ENCODE measurements at regions not wholly inside any gene's neighbourhood (a gene's known extent, or its start where the extent isn't known, plus 50 kb on each side); places are given as distances from the start of the nearest gene placed in this dataset.

GRCh38 chr3:30513374-30514152, 92.8 kb upstream of the TGFBR2 start:
- H3K9me3 ChIP-seq = no peaks in the 10 kb centered on the region
- no peak overlapping the region for H3K4me3 ChIP-seq
- TF ChIP-seq EP300 (IDR thresholded peaks at IDR 0.05) (no peak), POLR2AphosphoS5 (IDR thresholded peaks at IDR 0.05) (no peak), POLR2A (IDR thresholded peaks at IDR 0.05) (no peak)
- TF ChIP-seq, protein P1, sequence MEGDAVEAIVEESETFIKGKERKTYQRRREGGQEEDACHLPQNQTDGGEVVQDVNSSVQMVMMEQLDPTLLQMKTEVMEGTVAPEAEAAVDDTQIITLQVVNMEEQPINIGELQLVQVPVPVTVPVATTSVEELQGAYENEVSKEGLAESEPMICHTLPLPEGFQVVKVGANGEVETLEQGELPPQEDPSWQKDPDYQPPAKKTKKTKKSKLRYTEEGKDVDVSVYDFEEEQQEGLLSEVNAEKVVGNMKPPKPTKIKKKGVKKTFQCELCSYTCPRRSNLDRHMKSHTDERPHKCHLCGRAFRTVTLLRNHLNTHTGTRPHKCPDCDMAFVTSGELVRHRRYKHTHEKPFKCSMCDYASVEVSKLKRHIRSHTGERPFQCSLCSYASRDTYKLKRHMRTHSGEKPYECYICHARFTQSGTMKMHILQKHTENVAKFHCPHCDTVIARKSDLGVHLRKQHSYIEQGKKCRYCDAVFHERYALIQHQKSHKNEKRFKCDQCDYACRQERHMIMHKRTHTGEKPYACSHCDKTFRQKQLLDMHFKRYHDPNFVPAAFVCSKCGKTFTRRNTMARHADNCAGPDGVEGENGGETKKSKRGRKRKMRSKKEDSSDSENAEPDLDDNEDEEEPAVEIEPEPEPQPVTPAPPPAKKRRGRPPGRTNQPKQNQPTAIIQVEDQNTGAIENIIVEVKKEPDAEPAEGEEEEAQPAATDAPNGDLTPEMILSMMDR (IDR thresholded peaks at IDR 0.05) = no peak
- intact Hi-C loops (cut with DNase I) = no loop called here
- H3K27me3 ChIP-seq = no peaks in the 10 kb centered on the region
- H3K36me3 ChIP-seq = no peaks in the 10 kb centered on the region
- WGBS, 2 donors = 89 to 90% methylated on average over 4 of the region's 4 CpGs
- peak overlapping the region; percentile 61 to 70 (median 68) for H3K27ac ChIP-seq
- DNase-seq = no peak
- peaks cover 0 to 62% (median 45%) of the 10 kb centered on the region in 4 donors for H3K4me1 ChIP-seq

DNA sequence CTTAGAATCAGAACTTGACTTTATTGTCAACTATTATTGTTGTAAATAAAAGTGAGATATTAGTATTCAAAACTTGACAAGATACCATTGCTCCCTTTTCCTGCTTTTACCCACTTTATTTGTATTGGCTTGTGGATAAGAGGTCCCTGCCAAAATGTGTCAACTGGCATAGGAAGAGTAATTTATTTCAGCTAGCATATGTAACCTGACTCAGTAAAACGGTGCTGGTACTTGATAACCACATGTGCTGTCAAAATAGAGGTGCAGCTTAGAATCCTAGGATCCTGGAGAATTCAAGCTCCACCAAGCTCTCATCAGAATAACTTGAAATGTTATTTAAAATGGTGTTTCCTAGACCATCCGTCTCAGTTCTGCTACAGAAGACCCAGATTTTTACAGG, 90.2 kb upstream of the TGFBR2 start:
- H3K4me3 ChIP-seq = no peak overlapping the region
- H3K4me1 ChIP-seq = peaks cover 0 to 70% (median 49%) of the 10 kb centered on the region in 4 donors
- H3K27me3 ChIP-seq = no peaks in the 10 kb centered on the region
- H3K27ac ChIP-seq = peak overlapping the region; percentile 74 to 85 (median 82)
- no peaks in the 10 kb centered on the region for H3K36me3 ChIP-seq
- WGBS, 2 donors = 52 to 67% methylated on average over 2 of the region's 2 CpGs
- intact Hi-C loops (cut with DNase I) = no loop called here
- DNase-seq = no peak
- no peaks in the 10 kb centered on the region for H3K9me3 ChIP-seq
- no peak for TF ChIP-seq POLR2A (IDR thresholded peaks at IDR 0.05)
- TF ChIP-seq, protein P1 (IDR thresholded peaks at IDR 0.05) = no peak
- TF ChIP-seq POLR2AphosphoS5 (IDR thresholded peaks at IDR 0.05) = no peak
- TF ChIP-seq EP300 (IDR thresholded peaks at IDR 0.05) = no peak

- intact Hi-C loops (cut with DNase I) = loop anchor here (2.0 kb wide), 2 partner anchors 78 to 174 kb away; no protein-coding TSS in a partner anchor
- H3K4me3 ChIP-seq = no peak overlapping the region
- H3K27me3 ChIP-seq = no peaks in the 10 kb centered on the region
- WGBS, 2 donors = 21 to 53% methylated on average over 4 of the region's 4 CpGs
- DNase-seq = peak; percentile 88
- TF ChIP-seq POLR2AphosphoS5 (IDR thresholded peaks at IDR 0.05) (peak; percentile 76 to 92 (median 88)), POLR2A (IDR thresholded peaks at IDR 0.05) (no peak), EP300 (IDR thresholded peaks at IDR 0.05) (peak; percentile 84 to 97 (median 91))
- TF ChIP-seq, protein P1 (IDR thresholded peaks at IDR 0.05) = no peak
- H3K4me1 ChIP-seq = peaks cover 0 to 69% (median 41%) of the 10 kb centered on the region in 4 donors
- H3K9me3 ChIP-seq = no peaks in the 10 kb centered on the region
- H3K27ac ChIP-seq = peak overlapping the region; percentile 74 to 85 (median 82)
- no peaks in the 10 kb centered on the region for H3K36me3 ChIP-seq
Measured at GRCh38 chr3:30518181-30518864, 88.1 kb upstream of the TGFBR2 start.

GRCh38 chr3:30518872-30519271, 87.5 kb upstream of the TGFBR2 start:
- no peaks in the 10 kb centered on the region for H3K9me3 ChIP-seq
- H3K4me3 ChIP-seq = no peak overlapping the region
- TF ChIP-seq EP300 (IDR thresholded peaks at IDR 0.05) (no peak), POLR2AphosphoS5 (IDR thresholded peaks at IDR 0.05) (no peak), POLR2A (IDR thresholded peaks at IDR 0.05) (no peak)
- TF ChIP-seq, protein P1 (IDR thresholded peaks at IDR 0.05) = no peak
- no peaks in the 10 kb centered on the region for H3K27me3 ChIP-seq
- H3K27ac ChIP-seq = peak overlapping the region; percentile 74 to 85 (median 82)
- intact Hi-C loops (cut with DNase I) = loop anchor here (2.0 kb wide), 2 partner anchors 78 to 174 kb away; no protein-coding TSS in a partner anchor
- peaks cover 0 to 68% (median 38%) of the 10 kb centered on the region in 4 donors for H3K4me1 ChIP-seq
- DNase-seq = no peak
- H3K36me3 ChIP-seq = no peaks in the 10 kb centered on the region

All from sigmoid colon (tissue), 6 donors.